ENCODE measurements at regions not wholly inside any gene's neighbourhood (a gene's known extent, or its start where the extent isn't known, plus 50 kb on each side); places are given as distances from the start of the nearest gene placed in this dataset.
"Not testable (repeated sequence)": the region's sequence is repeated elsewhere in the genome, so short reads cannot be mapped to it uniquely, and the experiment has no call there.

- not testable (repeated sequence) for DNase-seq
Measured at GRCh38 chr9:2279138-2279537, 264.0 kb downstream of the SMARCA2 start.

GRCh38 chr9:2281031-2281802 is 266.1 kb downstream of the SMARCA2 start:
- no peak for DNase-seq

DNA sequence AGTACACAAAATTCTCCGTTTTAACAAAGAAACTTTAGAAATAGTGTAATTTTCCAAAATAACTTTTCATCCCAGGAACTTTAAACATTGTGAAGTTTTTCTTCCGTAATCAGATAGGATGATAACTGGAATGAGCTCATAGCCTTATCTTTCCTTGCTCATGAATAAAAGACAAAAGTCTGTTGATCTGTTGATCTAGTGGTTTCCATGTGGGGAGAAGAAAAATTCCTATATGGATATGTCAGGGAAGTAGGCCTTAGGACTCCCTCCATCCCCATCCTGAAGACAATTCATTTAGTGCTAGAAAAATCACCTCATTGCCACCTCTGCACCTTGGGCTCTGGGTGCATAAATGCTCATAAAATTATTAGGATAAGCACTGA is 266.6 kb downstream of the SMARCA2 start:
- no peak for DNase-seq

DNA sequence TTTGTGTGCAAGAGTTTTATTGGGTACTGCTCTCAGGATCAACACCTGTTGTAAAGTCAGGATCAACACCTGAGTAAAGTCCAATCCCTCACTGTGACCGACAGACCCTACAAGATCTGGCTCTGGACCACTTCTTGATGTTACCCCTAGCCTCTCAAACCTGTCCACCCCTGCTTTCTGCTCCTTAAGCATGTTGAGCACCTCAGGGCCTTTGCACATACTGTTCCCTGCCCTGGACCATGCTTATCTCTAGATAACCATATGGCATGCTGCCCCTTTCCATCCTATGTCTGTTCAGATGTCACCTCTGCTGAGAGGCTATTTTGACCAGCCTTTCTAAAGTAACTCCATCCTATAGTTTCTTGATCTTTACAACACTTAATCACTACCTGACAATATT is 269.6 kb downstream of the SMARCA2 start:
- DNase-seq, result no peak

DNA sequence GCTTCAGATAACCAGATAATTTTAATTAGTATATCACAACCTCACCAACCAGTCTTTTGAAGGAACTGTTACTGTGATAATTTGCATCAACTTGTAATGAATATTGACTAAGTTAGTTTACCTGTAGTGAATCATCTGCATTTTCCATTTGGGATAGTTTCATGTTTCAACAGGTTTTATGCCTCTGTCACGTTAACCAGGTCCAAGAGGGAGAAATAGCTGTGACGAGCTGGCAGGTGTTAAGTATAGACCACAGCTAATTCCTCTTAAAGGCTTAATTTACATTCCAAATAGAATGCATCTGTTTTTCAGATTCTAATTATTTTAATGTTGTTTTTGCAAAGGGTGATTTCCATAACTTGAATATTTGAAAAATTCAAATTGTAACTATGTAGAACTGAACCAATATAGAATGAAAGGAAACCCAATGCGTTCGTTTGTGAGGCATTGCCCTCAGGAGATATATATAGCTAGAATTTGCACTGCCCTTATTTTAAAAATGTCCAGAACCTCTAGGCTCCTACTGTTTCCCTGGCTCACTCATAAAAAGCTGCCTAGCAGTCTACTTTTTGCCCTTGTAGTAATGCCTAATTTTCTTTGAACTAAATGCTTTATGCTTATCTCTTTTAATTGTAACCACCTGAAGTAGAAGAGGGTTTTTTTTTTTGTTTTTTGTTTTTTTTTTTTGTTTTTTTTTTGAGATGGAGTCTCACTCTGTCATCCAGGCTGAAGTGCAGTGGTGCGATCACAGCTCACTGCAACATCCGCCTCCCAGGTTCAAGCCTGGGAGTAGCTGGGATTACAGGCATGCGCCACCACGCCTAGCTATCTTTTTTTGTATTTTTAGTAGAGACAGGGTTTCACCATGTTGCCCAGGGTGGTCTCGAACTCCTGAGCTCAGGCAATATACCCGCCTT is 270.5 kb downstream of the SMARCA2 start:
- no peak for DNase-seq

DNA sequence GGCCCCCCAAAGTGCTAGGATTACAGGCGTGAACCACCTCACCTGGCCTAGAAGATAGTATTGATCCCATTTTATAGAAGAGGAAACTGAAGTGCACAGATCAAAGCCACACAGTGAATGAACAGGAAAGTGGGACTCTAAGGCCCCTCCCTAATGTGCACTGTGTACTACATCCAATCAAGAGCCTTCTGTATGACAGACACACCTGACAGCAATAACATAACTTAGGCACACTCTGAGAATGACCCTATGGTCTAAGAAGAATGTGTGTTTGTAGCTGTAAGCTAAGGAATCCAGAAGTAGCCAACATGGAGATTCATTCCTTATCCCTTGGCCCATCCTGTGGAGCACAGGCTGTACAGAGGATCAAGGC is 271.2 kb downstream of the SMARCA2 start:
- DNase-seq, result no peak

DNA sequence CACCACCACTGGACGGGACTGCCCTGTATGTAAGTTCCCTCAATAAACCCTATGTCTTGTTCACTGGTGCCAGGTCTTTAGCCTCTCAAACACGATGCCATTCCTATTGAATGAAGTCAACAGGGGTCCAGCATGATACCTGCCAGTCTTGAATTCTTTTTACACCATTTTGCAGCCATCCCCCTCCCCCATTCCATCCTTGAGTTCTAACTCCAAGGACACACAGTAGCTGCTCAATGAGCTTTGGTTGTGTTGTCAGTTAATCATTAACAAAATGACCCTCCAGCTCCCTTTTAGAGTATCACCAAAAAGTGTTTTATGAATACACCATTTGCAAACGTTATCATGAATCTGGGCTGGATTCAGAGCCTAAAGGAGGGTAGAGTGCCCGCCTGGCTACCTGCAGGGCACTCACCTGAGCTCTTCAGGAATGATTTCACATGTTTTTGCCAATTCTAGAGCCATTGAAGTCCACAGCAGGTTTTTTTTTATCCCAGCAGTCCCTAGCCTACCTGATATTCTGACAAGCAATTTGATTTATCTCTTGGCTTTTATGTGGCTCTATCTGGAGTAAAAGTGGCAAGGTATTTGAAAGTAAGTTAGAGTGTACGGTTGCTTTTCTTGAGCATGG is 271.8 kb downstream of the SMARCA2 start:
- no peak for DNase-seq

- peak; percentile 2 for DNase-seq
Measured at GRCh38 chr9:2288309-2288708, 273.2 kb downstream of the SMARCA2 start.

DNA sequence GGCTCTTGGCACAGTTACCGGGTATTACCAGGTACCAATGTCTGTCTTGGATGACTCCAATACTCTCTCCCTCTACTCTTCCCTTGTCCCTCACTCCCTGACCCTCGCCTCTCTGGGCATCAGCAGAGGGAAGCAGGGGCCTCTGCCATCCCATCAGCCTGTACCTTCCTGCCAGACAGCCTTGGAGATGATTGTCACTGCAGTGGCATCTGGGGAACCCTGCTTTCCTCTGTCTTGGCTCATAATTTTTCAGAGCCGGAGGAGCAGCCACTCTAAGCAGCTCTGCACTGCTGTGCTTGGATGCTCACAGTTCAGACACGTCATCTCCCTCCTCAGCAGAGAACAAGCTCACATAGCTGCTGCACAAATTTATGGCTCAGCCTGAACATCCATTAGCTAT is 274.1 kb downstream of the SMARCA2 start:
- no peak for DNase-seq

GRCh38 chr9:2290382-2290781 is 275.2 kb downstream of the SMARCA2 start:
- no peak for DNase-seq

- DNase-seq, result no peak
Measured at GRCh38 chr9:2291980-2292704, 277.0 kb downstream of the SMARCA2 start.

DNA sequence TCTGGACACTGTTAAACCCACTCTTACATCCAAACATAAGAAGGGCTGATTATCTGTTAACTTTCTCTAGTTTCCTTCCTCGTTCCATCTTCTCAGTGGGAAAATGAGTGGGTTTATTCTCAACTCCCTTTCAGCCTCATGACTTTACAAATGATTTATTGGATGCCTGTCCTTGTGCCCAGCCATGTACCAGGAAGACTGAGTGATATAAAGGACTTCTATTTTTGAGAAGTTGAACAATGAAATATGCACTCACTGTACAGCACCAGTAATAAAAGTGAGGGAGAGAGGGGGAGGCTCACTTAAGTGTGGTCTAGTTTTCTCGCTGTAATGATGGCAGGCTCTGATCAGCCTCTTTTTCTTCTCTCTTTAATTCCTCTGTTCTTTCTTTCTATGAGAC is 277.6 kb downstream of the SMARCA2 start:
- no peak for DNase-seq

- no peak for DNase-seq
Measured at GRCh38 chr9:2297771-2298170, 282.6 kb downstream of the SMARCA2 start.

GRCh38 chr9:2298217-2298616 is 283.1 kb downstream of the SMARCA2 start:
- DNase-seq, result no peak

DNA sequence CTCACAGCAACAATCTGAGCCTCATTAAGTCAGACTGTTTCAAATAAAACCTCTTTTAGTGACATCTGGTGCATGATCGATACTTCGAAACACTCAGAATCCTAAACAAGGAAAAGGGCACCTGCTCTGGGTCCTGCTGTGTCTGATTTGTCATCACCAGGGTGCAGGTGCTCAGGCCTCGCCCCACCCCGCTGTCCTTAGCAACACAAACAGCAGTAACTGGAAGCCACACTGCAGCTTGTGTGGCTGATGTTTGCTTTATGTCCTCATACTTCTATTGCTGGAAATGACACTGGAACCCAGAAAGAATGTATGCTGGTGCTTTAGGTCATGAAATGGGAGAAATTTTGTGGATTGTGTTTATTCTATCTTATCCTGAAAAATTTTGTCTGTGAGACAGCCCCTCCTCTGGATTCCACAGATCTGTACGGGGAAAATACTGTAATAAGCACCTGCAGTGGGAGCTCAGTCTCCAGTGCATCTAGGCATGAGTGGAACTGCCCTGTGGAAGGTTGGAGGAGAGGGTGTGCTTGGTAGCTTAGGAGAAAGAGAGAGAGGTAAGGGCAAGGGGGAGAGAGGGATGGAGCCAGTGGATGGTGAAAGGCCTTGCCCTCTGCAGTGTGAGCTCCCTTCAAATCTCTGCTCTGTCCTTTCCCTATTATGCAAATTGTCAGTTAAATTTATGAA is 284.2 kb downstream of the SMARCA2 start:
- no peak for DNase-seq

DNA sequence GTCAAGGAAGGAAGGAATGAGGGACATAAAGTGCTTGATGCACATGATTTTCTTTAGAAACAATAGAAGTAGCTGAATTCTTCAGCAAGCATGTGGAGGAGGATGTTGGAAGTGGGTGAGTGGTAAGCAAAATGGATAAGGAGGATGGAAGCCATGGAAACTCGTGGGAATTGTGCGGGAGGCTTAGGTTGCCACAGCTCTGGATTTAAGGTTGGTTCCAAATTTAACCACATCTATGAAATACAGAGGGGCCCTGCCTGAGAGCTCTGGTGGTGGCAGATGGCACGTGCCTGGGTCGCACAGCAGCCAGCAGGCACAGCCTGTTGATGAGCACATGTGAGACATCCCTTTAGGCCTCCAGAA is 284.7 kb downstream of the SMARCA2 start:
- no peak for DNase-seq

- no peak for DNase-seq
Measured at GRCh38 chr9:2300325-2300724, 285.2 kb downstream of the SMARCA2 start.

DNA sequence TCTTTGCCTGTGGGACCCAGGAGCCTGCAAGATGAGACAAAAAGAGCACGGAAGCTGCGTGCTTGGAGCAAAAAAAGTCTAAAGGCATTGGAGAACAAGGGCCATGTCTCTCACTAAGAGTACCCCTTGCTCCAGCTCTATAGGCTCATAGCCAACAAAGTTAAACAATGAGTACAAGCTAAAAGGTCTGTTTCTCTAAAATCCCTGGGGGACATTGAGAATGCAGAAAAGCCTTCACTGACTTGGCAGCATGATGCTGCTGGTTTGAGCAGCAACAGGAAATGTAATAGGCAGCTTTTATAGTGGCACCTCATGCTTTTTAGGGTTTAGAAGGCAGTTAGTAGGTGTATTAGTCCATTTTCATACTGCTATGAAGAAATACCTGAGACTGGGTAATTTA is 287.5 kb downstream of the SMARCA2 start:
- DNase-seq, result no peak

DNA sequence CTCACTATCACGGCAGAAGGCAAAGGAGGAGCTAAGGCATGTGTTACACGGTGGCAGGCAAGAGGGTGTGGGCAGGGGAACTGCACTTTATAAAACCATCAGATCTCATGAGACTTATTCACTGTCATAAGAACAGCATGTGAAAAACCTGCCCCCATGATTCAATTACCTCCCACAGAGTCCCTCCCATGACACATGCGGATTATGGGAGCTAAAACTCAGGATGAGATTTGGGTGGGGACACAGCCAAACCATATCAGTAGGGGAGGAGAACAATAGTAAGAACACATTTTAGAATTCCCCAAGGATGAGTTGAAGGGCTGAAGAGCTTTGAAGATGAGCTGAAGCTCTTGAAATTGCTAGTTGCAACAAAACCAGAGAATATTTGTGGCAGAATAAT is 287.9 kb downstream of the SMARCA2 start:
- DNase-seq, result no peak

- DNase-seq, result no peak
Measured at GRCh38 chr9:2307480-2307879, 292.3 kb downstream of the SMARCA2 start.

GRCh38 chr9:2311920-2312319 is 296.8 kb downstream of the SMARCA2 start:
- no peak for DNase-seq

DNA sequence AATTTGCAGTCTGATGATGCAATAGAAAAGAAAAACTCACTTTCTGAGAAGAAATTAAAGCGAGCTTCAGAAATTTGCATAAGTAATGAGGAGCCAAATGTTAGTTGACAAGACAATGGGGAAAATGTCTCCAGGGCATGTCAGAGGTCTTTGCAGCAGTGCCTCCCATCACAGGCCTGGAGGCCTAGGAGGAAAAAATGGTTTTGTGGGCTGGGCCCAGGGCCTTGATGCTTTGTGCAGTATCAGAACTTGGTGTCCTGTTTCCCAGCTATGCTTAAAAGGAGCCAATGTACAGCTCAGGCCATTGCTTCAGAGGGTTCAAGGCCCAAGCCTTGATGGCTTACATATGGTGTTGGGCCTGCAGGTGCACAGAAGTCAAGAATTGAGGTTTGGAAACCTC is 298.4 kb downstream of the SMARCA2 start:
- no peak for DNase-seq

DNA sequence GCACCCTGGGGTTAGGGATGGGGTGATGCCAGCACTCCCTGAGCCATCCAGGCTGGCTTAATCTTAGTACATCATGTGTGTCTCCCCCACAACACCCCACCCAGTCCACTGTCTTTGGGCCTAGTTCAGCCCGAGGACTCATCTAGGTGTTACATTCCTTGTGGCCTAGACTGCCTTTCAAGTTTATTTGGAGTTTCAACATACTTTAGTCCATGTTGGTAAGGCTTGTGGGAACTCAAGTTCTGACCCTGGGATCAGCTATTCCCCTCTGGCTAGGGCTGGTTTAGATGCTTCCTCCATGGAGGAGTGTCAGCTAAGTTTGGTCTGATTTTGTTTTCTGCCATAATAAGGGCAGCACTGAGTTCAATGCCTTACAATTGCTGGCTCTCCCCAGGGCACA is 302.4 kb downstream of the SMARCA2 start:
- no peak for DNase-seq

All from suppressor macrophage treated with lipopolysaccharide for 4 hours (primary cell).